PC-9 (cell line): ENCODE measurements at regions not wholly inside any gene's neighbourhood (a gene's known extent, or its start where the extent isn't known, plus 50 kb on each side); places are given as distances from the start of the nearest gene placed in this dataset.

Experiments used
- BruUV-seq: library from RNA; stranded (reverse); fragments of 400-500 nt; replicated peaks from 2 replicates; lab custom pipeline; 2021; lab: Mats Ljungman, UMichigan
- CTCF ChIA-PET: fragments of 300-600 bp; sonication (Branson Sonifier 250); formaldehyde crosslinking; loops from one replicate; lab custom pipeline; 2022; ENCODE audit warnings: antibody characterized with exemption; lab: Charles Lee
- POLR2A ChIA-PET: fragments of 300-600 bp; sonication (Branson Sonifier 250); formaldehyde crosslinking; loops from one replicate; lab custom pipeline; 2022; ENCODE audit warnings: antibody characterized with exemption; ENCODE audit not compliant: unreplicated experiment; lab: Charles Lee
- DNase-seq, 2 experiments: peaks; one replicate each; pipeline versions ENCODE4 v3.0.0 to v3.0.0-alpha.2; 2015 to 2022; ENCODE audit warnings: mixed read lengths in 1 of 2
- H2AFZ ChIP-seq: fragments of 200-600 bp; sonication (generic); 2 replicates; pipeline ENCODE4 v1.8.1; 2017; ENCODE audit warnings: antibody characterized with exemption
- H3F3A ChIP-seq: fragments of 200-600 bp; sonication (generic); 2 replicates; pipeline ENCODE4 v1.8.1; 2017; ENCODE audit warnings: antibody characterized with exemption, mild to moderate bottlenecking, low read depth; ENCODE audit not compliant: insufficient read depth
- H3K27ac ChIP-seq: fragments of 200-600 bp; sonication (generic); 2 replicates; pipeline ENCODE4 v1.6.1; 2016; ENCODE audit warnings: mixed run types
- H3K27me3 ChIP-seq: fragments of 200-600 bp; sonication (generic); 2 replicates; pipeline ENCODE4 v1.6.1; 2016; ENCODE audit warnings: low read depth, mixed run types; ENCODE audit not compliant: insufficient read depth
- H3K36me3 ChIP-seq: fragments of 200-600 bp; sonication (generic); 2 replicates; pipeline ENCODE4 v1.6.1; 2016; ENCODE audit warnings: low read depth, mixed run types
- H3K4me1 ChIP-seq: fragments of 200-600 bp; sonication (generic); replicated peaks from 2 replicates; pipeline ENCODE4 v1.6.1; 2016; ENCODE audit warnings: mixed run types; ENCODE audit not compliant: insufficient read depth
- H3K4me2 ChIP-seq: fragments of 200-600 bp; sonication (generic); 2 replicates; pipeline ENCODE4 v1.6.1; 2017; ENCODE audit warnings: mixed run types
- H3K4me3 ChIP-seq: fragments of 200-600 bp; sonication (generic); 2 replicates; pipeline ENCODE4 v1.6.1; 2016; ENCODE audit warnings: mixed run types
- H3K79me2 ChIP-seq: fragments of 200-600 bp; sonication (generic); 2 replicates; pipeline ENCODE4 v1.6.1; 2017; ENCODE audit warnings: low read depth, mixed run types
- H3K9me2 ChIP-seq: fragments of 200-600 bp; sonication (generic); 2 replicates; pipeline ENCODE4 v1.8.1; 2017; ENCODE audit warnings: mild to moderate bottlenecking; ENCODE audit not compliant: insufficient read depth
- H3K9me3 ChIP-seq: fragments of 200-600 bp; sonication (generic); 2 replicates; pipeline ENCODE4 v1.8.1; 2016; ENCODE audit warnings: low read depth; ENCODE audit not compliant: insufficient read depth
- H4K20me1 ChIP-seq: fragments of 200-600 bp; sonication (generic); 2 replicates; pipeline ENCODE4 v1.8.1; 2017; ENCODE audit not compliant: insufficient read depth
- CTCF ChIP-seq: fragments of 200-600 bp; sonication (generic); conservative IDR thresholded peaks from 2 replicates; pipeline ENCODE4 v1.6.1; 2017; ENCODE audit warnings: mixed run types, antibody characterized with exemption, mild to moderate bottlenecking, moderate library complexity
- EZH2 ChIP-seq: fragments of 200-600 bp; sonication (generic); IDR thresholded peaks from 2 replicates; pipeline ENCODE4 v1.8.0; 2017; ENCODE audit warnings: antibody characterized with exemption, low read depth
- intact Hi-C: fragments of 100-400 bp; cut with micrococcal nuclease; formaldehyde crosslinking; loops from one replicate; pipeline ENCODE4 v1.10.0; 2022; ENCODE audit not compliant: unreplicated experiment

DNA sequence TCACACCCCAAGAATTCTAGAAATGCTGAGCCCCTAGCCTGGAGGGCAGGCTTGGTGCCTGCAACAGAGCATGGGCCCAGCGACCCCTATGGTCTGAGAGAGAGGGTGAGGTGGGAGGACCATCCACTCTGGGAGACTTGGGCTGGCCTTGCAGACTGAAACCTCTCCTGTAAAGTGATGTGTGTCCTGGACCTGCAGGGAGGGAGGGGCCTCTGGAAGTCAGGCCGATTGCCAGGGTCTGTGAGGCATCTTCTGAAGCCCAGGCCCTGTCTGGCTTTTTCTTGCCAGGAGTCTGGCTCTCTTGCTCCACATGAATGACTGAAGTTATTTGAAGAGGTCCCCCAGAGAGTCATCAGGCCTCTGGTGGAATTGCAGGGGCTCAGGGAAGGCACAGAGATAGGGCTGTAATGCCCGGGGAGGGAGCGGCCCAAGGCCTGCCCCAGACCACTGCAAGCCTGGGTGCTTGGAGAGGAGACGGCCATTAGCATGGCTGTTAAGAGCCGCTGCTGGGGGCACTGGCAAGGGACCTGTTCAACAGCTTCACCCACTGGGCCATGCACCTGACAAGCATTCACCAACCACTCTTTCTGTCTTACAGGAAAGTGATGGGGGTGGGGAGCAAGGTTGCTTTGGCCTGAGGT lies 56.0 kb upstream of the CHRNA7 start:
- H3F3A ChIP-seq: no peaks in the 10 kb centered on the region
- TF ChIP-seq CTCF: no peak
- H3K9me2 ChIP-seq: no peaks in the 10 kb centered on the region
- ChIA-PET POLR2A (no interaction called here), CTCF (no interaction called here)
- no peak overlapping the region for H2AFZ ChIP-seq
- H3K4me3 ChIP-seq: no peak overlapping the region
- H3K27ac ChIP-seq: no peak overlapping the region
- no peak for DNase-seq
- H3K79me2 ChIP-seq: no peaks in the 10 kb centered on the region
- intact Hi-C loops: no loop called here
- H4K20me1 ChIP-seq: no peaks in the 10 kb centered on the region
- no peaks in the 10 kb centered on the region for H3K36me3 ChIP-seq
- BruUV-seq: no TSS peak
- H3K9me3 ChIP-seq: no peaks in the 10 kb centered on the region
- no peak overlapping the region for H3K4me2 ChIP-seq
- H3K4me1 ChIP-seq: no peaks in the 10 kb centered on the region
- H3K27me3 ChIP-seq: no peaks in the 10 kb centered on the region

DNA sequence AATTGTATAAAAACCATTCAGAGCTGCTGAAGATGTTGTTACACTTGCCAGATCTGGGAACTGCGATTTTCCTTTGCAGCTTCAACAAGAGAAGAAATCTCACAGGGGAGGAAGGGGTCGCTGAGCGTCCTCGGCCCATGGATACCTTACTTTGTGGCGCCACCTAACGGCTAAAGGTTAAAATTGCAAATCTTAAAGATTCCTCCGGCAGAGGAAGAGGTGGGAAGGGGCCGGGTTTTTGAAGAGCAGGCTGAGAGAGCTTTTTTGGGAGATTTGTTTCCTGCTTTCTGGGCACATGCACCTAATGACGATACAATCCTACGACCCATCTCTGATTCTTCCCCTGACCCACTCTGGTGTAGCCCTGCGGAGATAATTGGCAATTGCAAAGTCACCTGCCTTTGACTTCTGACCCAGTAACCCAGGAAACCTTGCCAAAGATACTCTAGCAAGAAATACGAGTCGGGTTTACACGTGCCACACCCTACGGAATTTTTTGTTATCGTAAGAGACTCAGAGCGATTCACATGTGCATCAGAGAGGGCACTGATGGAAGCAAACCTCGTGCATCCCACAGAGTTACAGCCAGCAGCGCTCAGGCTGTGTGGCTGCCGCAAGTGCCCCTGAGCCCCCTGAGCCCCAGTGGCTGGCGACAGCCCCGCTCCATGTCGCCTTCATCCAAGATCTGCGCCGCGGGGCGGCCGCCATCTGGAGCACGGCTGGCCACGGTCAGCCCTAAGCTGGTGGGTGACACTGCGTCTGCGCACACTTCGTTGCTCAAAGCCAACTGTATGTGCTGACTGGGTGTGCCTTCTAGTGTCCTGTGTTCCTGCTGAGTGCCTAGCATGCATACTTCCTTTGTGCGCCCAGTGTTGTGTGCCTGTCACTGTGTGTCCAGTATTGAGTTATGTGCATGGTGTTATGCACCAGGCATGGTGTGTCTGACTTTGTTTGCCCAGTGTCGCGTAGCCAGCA lies 55.2 kb upstream of the CHRNA7 start:
- H3K9me2 ChIP-seq: no peaks in the 10 kb centered on the region
- BruUV-seq: no TSS peak
- H3K36me3 ChIP-seq: no peaks in the 10 kb centered on the region
- no peaks in the 10 kb centered on the region for H3K27me3 ChIP-seq
- no peaks in the 10 kb centered on the region for H3K9me3 ChIP-seq
- TF ChIP-seq CTCF (peak; percentile 71), EZH2 (no peak)
- no peak overlapping the region; the same call in 1 of the 2 replicates for H2AFZ ChIP-seq
- no peaks in the 10 kb centered on the region for H4K20me1 ChIP-seq
- H3K4me3 ChIP-seq: no peak overlapping the region
- POLR2A ChIA-PET: no interaction called here
- H3K27ac ChIP-seq: no peak overlapping the region
- no peaks in the 10 kb centered on the region for H3K79me2 ChIP-seq
- peak in 1 of 2 experiments; percentile 3 for DNase-seq
- no peak overlapping the region for H3K4me2 ChIP-seq
- no peaks in the 10 kb centered on the region for H3K4me1 ChIP-seq
- H3F3A ChIP-seq: no peaks in the 10 kb centered on the region
- intact Hi-C loops: no loop called here
- CTCF ChIA-PET: no interaction called here

DNA sequence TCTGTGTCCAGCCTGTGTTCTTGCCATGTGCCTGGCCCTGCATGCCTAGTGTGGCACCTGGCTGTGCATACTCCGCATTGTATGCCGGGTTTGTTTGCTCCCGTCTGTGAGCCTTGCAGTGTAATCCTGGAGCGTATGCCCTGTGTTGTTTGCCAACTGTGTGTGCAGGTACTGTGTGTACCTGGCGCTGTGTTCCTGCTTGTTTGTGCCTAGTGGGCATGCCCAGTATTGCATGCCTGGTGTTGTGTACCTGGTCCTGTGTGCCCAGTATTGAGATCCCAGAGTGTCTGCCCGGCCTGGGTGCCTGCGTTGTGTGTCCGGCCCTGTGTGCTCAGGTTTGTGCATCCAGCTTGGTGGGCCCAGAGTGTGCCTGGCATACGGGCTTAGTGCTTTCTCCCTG lies 54.5 kb upstream of the CHRNA7 start:
- POLR2A ChIA-PET: no interaction called here
- TF ChIP-seq CTCF (no peak), EZH2 (no peak)
- no peaks in the 10 kb centered on the region for H3K9me2 ChIP-seq
- no peak overlapping the region for H2AFZ ChIP-seq
- no peaks in the 10 kb centered on the region for H3F3A ChIP-seq
- CTCF ChIA-PET: no interaction called here
- no peaks in the 10 kb centered on the region for H3K36me3 ChIP-seq
- no peak overlapping the region for H3K4me2 ChIP-seq
- H4K20me1 ChIP-seq: no peaks in the 10 kb centered on the region
- no peak for DNase-seq
- H3K4me1 ChIP-seq: no peaks in the 10 kb centered on the region
- no TSS peak for BruUV-seq
- H3K4me3 ChIP-seq: no peak overlapping the region
- H3K27ac ChIP-seq: no peak overlapping the region
- no peaks in the 10 kb centered on the region for H3K79me2 ChIP-seq
- intact Hi-C loops: no loop called here
- H3K9me3 ChIP-seq: no peaks in the 10 kb centered on the region
- no peaks in the 10 kb centered on the region for H3K27me3 ChIP-seq
